MCF 10A (cell line): ENCODE measurements at regions not wholly inside any gene's neighbourhood (a gene's known extent, or its start where the extent isn't known, plus 50 kb on each side); places are given as distances from the start of the nearest gene placed in this dataset.

ENCODE experiments used
- BruUV-seq: library from RNA; stranded (reverse); fragments of 400-500 nt; replicated peaks from 2 replicates; lab custom pipeline; 2021; lab: Mats Ljungman, UMichigan
- CTCF ChIA-PET: fragments of 300-600 bp; sonication (Branson Sonifier 250); formaldehyde crosslinking; extraction: SDS; loops from one replicate; lab custom pipeline; 2021; ENCODE audit warnings: antibody characterized with exemption, inconsistent platforms; lab: Yijun Ruan, JAX
- POLR2A ChIA-PET: fragments of 300-600, 350-650 bp; sonication (Branson Sonifier 250); formaldehyde crosslinking; extraction: SDS; loops from one replicate; lab custom pipeline; 2020; ENCODE audit warnings: antibody characterized with exemption, inconsistent platforms; lab: Yijun Ruan, JAX
- DNase-seq: peaks from one replicate; pipeline ENCODE4 v3.0.0-alpha.2; 2018; ENCODE audit not compliant: unreplicated experiment
- H3K27ac Mint-ChIP-seq: one replicate; pipeline ENCODE4 v1.8.0; 2022; ENCODE audit warnings: mild to moderate bottlenecking, low read depth, mixed read lengths; ENCODE audit not compliant: unreplicated experiment
- H3K27me3 Mint-ChIP-seq: one replicate; pipeline ENCODE4 v1.8.0; 2022; ENCODE audit warnings: mixed read lengths; ENCODE audit not compliant: insufficient read depth, unreplicated experiment
- H3K36me3 Mint-ChIP-seq: one replicate; pipeline ENCODE4 v1.8.0; 2022; ENCODE audit warnings: mild to moderate bottlenecking, moderate library complexity, mixed read lengths; ENCODE audit not compliant: insufficient read depth, unreplicated experiment
- H3K4me1 Mint-ChIP-seq: one replicate; pipeline ENCODE4 v1.8.0; 2022; ENCODE audit warnings: mixed read lengths; ENCODE audit not compliant: insufficient read depth, unreplicated experiment
- H3K4me3 Mint-ChIP-seq: one replicate; pipeline ENCODE4 v1.8.0; 2022; ENCODE audit warnings: mild to moderate bottlenecking, moderate library complexity, mixed read lengths; ENCODE audit not compliant: unreplicated experiment
- H3K9me3 Mint-ChIP-seq: one replicate; pipeline ENCODE4 v1.8.0; 2022; ENCODE audit warnings: mixed read lengths; ENCODE audit not compliant: unreplicated experiment
- intact Hi-C: fragments of 100-400 bp; cut with micrococcal nuclease; formaldehyde crosslinking; loops from 2 replicates; pipeline ENCODE4 v1.14.1; 2022
- TF ChIP-seq, protein P1 (sequence below): fragments of 200-600 bp; IDR thresholded peaks from one replicate; pipeline ENCODE4 v1.8.0; 2022; ENCODE audit warnings: antibody characterized with exemption, mild to moderate bottlenecking; ENCODE audit not compliant: unreplicated experiment

DNA sequence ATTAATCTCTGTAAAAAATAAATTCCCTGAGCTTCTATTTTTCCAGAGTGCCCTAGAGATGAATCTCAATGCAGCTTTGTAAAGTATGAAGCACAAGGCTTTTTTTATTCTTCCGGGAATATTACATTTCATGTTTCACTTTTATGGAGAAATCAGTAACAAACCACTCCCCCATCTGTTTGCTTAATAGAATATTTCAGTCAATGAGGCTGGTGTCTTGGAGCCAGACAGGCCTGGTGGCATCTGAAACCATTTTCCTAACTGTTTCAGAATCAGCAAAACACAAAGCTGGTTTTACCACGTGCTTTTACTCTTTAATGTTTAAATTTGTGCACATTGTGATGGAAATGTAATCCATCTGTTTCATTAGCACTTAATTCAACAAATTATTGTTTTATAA is 400.8 kb upstream of the HSF2 start:
- ChIA-PET CTCF (interaction anchor here (1.1 kb wide), 1 partner anchor 148 kb away, joined by 3 read pairs; no protein-coding TSS in a partner anchor), POLR2A (no interaction called here)
- intact Hi-C loops = no loop called here
- no peaks in the 10 kb centered on the region for H3K9me3 Mint-ChIP-seq
- no peak overlapping the region for H3K27ac Mint-ChIP-seq
- H3K27me3 Mint-ChIP-seq = no peaks in the 10 kb centered on the region
- no peaks in the 10 kb centered on the region for H3K36me3 Mint-ChIP-seq
- no TSS peak for BruUV-seq
- H3K4me1 Mint-ChIP-seq = no peaks in the 10 kb centered on the region
- no peak for DNase-seq
- no peak overlapping the region for H3K4me3 Mint-ChIP-seq
- TF ChIP-seq, protein P1, sequence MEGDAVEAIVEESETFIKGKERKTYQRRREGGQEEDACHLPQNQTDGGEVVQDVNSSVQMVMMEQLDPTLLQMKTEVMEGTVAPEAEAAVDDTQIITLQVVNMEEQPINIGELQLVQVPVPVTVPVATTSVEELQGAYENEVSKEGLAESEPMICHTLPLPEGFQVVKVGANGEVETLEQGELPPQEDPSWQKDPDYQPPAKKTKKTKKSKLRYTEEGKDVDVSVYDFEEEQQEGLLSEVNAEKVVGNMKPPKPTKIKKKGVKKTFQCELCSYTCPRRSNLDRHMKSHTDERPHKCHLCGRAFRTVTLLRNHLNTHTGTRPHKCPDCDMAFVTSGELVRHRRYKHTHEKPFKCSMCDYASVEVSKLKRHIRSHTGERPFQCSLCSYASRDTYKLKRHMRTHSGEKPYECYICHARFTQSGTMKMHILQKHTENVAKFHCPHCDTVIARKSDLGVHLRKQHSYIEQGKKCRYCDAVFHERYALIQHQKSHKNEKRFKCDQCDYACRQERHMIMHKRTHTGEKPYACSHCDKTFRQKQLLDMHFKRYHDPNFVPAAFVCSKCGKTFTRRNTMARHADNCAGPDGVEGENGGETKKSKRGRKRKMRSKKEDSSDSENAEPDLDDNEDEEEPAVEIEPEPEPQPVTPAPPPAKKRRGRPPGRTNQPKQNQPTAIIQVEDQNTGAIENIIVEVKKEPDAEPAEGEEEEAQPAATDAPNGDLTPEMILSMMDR = no peak

DNA sequence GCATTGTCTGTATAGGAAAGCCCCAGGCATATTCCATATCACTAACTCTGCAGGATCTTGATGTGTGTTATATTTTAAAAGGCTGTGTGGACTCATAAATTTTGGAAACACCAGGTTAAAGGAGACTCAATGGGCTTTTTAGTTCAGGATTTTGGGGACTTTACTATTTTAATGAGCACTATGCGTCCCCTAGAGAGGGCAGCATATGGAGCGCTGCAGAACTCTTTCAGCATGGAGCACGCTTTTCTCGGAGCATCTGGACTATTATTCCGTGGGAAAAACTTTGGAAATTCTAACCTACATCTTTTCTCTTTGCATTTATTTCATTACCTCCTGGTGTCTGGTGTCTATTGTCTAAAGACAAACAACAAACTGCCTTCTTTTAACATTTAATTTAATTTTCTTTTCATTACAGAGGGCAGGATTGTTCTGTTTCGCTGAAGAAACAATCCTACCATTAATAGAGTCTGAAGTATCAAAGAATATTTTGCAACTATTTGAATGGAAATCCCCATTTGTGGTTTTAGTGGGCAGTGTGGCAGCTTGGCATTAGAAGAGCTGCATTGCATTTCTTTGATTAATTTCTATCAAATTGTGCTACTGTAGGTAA is 399.9 kb upstream of the HSF2 start:
- Mint-ChIP-seq H3K27ac (no peak overlapping the region), H3K27me3 (no peaks in the 10 kb centered on the region), H3K4me3 (no peak overlapping the region), H3K4me1 (no peaks in the 10 kb centered on the region), H3K9me3 (no peaks in the 10 kb centered on the region), H3K36me3 (no peaks in the 10 kb centered on the region)
- DNase-seq = no peak
- TF ChIP-seq, protein P1 = no peak
- intact Hi-C loops = no loop called here
- CTCF ChIA-PET = no interaction called here
- BruUV-seq = no TSS peak
- POLR2A ChIA-PET = no interaction called here

DNA sequence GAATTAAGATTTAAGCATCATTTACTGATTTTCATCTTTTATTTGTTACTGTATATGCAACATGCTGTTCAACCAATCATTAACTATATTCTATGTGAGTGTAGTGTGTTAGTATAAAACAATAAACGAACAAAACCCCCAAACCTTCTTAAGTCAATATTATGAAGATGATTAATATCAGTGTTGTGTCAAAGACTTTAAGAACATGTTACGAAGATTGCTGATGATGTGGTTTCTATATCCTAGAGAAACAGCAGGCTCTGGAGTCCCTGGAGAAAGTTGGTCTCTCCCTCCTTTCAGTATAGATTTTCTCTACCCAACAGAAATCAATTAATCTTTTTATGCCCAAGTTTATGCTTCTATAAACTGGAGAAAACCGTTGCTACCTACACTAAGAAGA is 393.8 kb upstream of the HSF2 start:
- intact Hi-C loops = no loop called here
- TF ChIP-seq, protein P1 = no peak
- CTCF ChIA-PET = no interaction called here
- BruUV-seq = no TSS peak
- H3K36me3 Mint-ChIP-seq = no peaks in the 10 kb centered on the region
- H3K27me3 Mint-ChIP-seq = no peaks in the 10 kb centered on the region
- DNase-seq = no peak
- no peaks in the 10 kb centered on the region for H3K4me1 Mint-ChIP-seq
- POLR2A ChIA-PET = no interaction called here
- no peak overlapping the region for H3K27ac Mint-ChIP-seq
- no peaks in the 10 kb centered on the region for H3K9me3 Mint-ChIP-seq
- H3K4me3 Mint-ChIP-seq = no peak overlapping the region

DNA sequence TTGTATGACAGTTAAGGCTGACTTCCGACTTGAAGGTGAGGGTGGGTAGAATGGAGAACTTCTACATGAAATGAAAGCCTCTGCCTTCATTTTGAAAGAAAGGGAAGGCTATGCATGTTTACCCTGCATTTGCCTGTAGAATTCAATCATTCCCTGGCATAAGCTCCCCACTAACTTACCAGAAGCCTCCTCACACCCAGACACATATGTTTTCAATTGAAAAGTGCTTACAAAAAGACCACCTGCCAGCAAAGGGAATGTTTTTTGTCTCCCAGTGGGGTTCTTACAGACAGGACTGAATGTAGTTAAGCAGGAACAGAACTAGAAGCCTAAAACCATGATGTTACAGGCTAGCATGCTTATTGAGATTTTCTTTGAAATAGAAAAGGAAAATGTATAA is 392.1 kb upstream of the HSF2 start:
- H3K27me3 Mint-ChIP-seq = no peaks in the 10 kb centered on the region
- no peaks in the 10 kb centered on the region for H3K4me1 Mint-ChIP-seq
- POLR2A ChIA-PET = no interaction called here
- H3K27ac Mint-ChIP-seq = no peak overlapping the region
- CTCF ChIA-PET = no interaction called here
- BruUV-seq = no TSS peak
- intact Hi-C loops = no loop called here
- no peaks in the 10 kb centered on the region for H3K9me3 Mint-ChIP-seq
- TF ChIP-seq, protein P1 = no peak
- H3K4me3 Mint-ChIP-seq = no peak overlapping the region
- no peak for DNase-seq
- H3K36me3 Mint-ChIP-seq = no peaks in the 10 kb centered on the region
